Mucosa of rectum (tissue), 2 donors: ENCODE measurements at regions not wholly inside any gene's neighbourhood (a gene's known extent, or its start where the extent isn't known, plus 50 kb on each side); places are given as distances from the start of the nearest gene placed in this dataset.

ENCODE experiments used
- H3K27ac ChIP-seq, 2 donors: one replicate each; pipeline ENCODE4 v1.7.0; 2013; ENCODE audit warnings: inconsistent platforms in 2 of 2, low read depth in 2 of 2, low read length in 2 of 2
- H3K27me3 ChIP-seq, 2 donors: one replicate each; pipeline ENCODE4 v1.7.0; 2013; ENCODE audit warnings: low read length in 2 of 2; ENCODE audit not compliant: control insufficient read depth in 2 of 2, insufficient read depth in 2 of 2
- H3K36me3 ChIP-seq, 2 donors: one replicate each; pipeline ENCODE4 v1.7.0; 2013; ENCODE audit warnings: low read length in 2 of 2; ENCODE audit not compliant: control insufficient read depth in 2 of 2, insufficient read depth in 2 of 2
- H3K4me1 ChIP-seq, 2 donors: one replicate each; pipeline ENCODE4 v1.7.0; 2013; ENCODE audit warnings: low read length in 2 of 2, mild to moderate bottlenecking in 1 of 2; ENCODE audit not compliant: control insufficient read depth in 2 of 2, insufficient read depth in 2 of 2
- H3K4me3 ChIP-seq, 2 donors: one replicate each; pipeline ENCODE4 v1.7.0; 2013; ENCODE audit warnings: low read length in 2 of 2
- H3K9ac ChIP-seq, 2 donors: one replicate each; pipeline ENCODE4 v1.7.0; 2013; ENCODE audit warnings: low read length in 2 of 2, low read depth in 1 of 2, mild to moderate bottlenecking in 1 of 2
- H3K9me3 ChIP-seq, 2 donors: one replicate each; pipeline ENCODE4 v1.7.0; 2013; ENCODE audit warnings: low read length in 2 of 2; ENCODE audit not compliant: control insufficient read depth in 2 of 2
- donor health status: healthy.
- donor health status: Normal muscosa, but diverticular disease.

DNA sequence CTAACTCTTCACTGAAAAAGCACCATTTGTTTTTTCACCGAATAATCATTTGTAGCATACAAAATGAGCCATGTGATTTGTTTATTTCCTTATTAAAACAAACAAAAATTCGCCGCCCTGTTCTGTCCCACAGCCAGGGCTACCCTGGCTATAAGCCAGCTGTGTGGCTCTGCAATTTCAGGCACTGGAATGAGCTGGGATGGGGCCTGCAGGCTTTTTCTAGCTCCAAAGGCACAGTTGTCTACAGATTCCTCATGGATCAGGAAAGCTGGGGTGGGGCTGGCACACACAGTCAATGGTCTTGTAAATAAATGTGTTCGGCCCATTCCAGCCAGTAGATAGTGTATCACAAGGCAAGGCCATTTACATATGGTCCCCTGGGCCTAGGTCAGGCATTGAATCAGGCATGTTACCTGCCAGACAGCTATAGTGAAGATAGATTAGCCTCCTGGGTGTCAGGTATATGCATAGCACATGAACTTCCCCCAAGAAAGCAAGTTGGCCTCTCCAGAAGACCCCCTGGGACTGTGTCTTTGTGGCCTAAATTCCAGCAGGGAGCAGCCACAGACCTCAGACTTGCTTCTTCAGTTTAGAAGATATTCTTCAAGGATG, 608.9 kb downstream of the MAFB start:
- H3K27me3 ChIP-seq: no peaks in the 10 kb centered on the region
- no peaks in the 10 kb centered on the region for H3K36me3 ChIP-seq
- H3K4me1 ChIP-seq: no peaks in the 10 kb centered on the region
- no peak overlapping the region for H3K9ac ChIP-seq
- H3K4me3 ChIP-seq: no peak overlapping the region
- no peak overlapping the region for H3K27ac ChIP-seq
- no peaks in the 10 kb centered on the region for H3K9me3 ChIP-seq

DNA sequence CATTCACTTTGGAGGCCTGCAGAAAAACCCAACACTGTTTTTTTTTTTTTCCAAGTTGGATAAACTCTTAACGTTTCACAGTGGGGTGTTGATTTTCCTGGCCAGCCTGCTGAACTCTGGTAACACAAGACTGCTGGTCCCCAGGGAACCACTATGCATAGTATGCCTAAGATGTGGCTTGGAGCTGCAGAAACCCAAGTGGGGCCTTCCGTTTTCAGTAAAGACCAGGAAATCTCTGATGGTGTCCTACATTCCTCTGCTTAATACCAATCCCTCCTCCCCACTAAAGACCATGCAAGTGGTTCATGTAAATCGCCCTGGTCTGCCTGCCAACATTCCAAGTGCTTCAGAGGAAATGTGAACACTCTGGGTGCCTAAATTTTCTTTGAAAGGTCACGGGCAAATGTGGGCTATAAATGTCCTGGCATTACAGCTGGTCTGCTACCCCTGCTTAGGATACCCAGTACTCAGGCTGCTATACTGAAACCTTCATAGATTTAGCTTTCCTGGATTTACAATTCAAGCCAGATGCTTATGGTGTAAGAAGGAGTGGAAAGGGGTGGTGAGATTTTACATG, 615.4 kb downstream of the MAFB start:
- no peak overlapping the region for H3K9ac ChIP-seq
- H3K4me1 ChIP-seq: no peaks in the 10 kb centered on the region
- H3K9me3 ChIP-seq: no peaks in the 10 kb centered on the region
- H3K27me3 ChIP-seq: no peaks in the 10 kb centered on the region
- H3K36me3 ChIP-seq: no peaks in the 10 kb centered on the region
- H3K4me3 ChIP-seq: no peak overlapping the region
- no peak overlapping the region for H3K27ac ChIP-seq

DNA sequence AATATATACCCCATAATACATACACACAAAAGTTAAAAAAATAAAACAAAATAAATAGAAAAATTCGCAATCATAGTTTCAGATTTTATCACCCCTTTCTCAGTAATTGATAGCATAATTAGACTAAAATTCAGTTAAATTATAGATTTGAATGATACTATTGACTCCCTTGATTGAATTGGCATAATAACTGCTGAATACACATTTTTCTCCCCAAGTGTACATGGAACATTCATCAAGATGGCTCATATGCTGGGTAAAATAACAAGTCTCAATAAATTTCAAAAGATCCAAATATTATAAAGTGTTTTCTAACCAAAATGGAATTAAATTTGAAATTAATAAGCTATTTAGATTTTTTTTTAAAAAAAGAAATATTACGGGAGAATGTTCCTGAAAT, 616.1 kb downstream of the MAFB start:
- Histone ChIP-seq H3K27ac (no peak overlapping the region), H3K4me1 (no peaks in the 10 kb centered on the region), H3K9me3 (no peaks in the 10 kb centered on the region), H3K36me3 (no peaks in the 10 kb centered on the region), H3K4me3 (no peak overlapping the region), H3K9ac (no peak overlapping the region), H3K27me3 (no peaks in the 10 kb centered on the region)

DNA sequence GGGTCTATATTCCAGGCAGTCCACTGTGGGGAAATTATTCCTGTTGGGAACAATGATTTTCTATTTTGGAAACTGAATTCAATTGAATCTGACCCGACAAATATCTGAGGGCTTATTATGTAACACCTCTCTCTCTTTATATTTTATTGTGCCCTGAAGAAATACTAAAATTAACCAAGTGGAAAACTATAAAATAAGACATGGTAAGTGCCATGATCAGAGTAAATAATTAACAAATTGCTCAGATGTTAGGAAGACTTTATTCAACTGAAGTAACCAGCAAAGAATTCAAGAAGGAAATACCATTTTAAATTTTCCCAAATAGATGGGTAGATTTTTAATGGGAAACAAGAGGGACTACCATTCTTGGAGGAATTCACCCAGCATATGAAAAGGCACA, 632.9 kb downstream of the MAFB start:
- no peaks in the 10 kb centered on the region for H3K36me3 ChIP-seq
- no peak overlapping the region for H3K27ac ChIP-seq

DNA sequence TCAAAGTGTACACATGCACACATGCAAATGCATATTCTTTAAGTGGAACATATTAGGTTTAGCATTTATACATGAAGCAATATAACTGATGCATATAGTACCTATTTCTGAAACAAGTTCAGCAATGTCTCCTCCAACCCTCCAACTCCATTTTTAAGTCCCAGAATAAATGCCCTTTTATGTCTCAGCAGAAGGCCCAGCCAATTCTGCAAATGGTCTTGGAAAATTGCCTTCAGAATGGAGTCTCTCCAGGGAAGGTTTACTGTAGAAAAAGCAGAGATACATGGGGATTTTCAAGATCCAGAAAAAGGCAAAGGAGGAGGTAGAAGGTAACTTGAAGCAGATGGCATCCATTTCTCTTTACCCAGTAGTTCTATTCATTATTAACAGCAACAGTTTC, 633.3 kb downstream of the MAFB start:
- H3K9me3 ChIP-seq: no peaks in the 10 kb centered on the region
- no peaks in the 10 kb centered on the region for H3K36me3 ChIP-seq
- no peaks in the 10 kb centered on the region for H3K4me1 ChIP-seq
- no peak overlapping the region for H3K4me3 ChIP-seq
- H3K27me3 ChIP-seq: no peaks in the 10 kb centered on the region
- no peak overlapping the region for H3K27ac ChIP-seq
- no peak overlapping the region for H3K9ac ChIP-seq

More for the DNA sequence above, 632.9 kb downstream of the MAFB start:
- H3K4me1 ChIP-seq: no peaks in the 10 kb centered on the region
- no peak overlapping the region for H3K9ac ChIP-seq
- H3K27me3 ChIP-seq: no peaks in the 10 kb centered on the region
- no peak overlapping the region for H3K4me3 ChIP-seq
- no peaks in the 10 kb centered on the region for H3K9me3 ChIP-seq

DNA sequence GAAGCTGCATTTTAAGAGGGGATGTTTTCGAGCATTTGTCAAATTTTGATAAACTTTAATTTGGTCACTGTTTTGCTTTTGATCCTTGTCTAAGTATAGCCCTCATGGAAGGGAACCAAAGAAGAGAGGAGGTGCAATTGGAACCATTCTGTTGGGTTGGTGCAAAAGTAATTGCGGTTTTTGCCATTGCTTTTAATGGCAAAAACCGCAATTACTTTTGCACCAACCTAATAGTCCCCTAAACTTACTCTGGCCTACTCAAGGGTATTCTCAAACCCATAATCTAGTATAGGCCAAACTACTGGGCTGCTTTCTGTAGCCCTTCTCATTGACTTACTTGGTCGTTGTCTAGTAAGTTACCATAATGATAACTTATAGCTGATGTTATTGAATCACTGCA, 634.7 kb downstream of the MAFB start:
- Histone ChIP-seq H3K4me1 (no peaks in the 10 kb centered on the region), H3K9me3 (no peaks in the 10 kb centered on the region), H3K27me3 (no peaks in the 10 kb centered on the region), H3K27ac (no peak overlapping the region), H3K36me3 (no peaks in the 10 kb centered on the region), H3K9ac (no peak overlapping the region), H3K4me3 (no peak overlapping the region)

DNA sequence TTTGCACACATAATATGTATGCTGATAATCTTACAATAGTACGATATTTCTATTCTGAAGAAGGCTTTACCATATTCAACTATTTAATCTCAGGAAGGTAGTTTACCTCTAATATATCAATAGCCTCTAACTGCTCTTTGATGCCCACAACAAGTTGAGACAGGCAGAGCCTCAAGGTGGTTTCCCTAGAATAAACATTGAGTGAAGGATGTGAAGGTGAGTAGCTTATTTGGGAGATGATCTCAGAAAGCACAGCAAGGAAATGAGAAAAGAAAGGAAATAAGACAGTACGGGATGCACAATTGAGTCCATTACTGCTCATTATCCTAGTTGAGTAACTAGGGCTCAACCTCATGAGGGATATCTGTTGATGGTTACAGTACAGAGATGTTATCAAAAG, 638.4 kb downstream of the MAFB start:
- no peaks in the 10 kb centered on the region for H3K27me3 ChIP-seq
- H3K4me1 ChIP-seq: no peaks in the 10 kb centered on the region
- no peaks in the 10 kb centered on the region for H3K36me3 ChIP-seq
- H3K9me3 ChIP-seq: no peaks in the 10 kb centered on the region
- H3K9ac ChIP-seq: no peak overlapping the region
- no peak overlapping the region for H3K4me3 ChIP-seq
- H3K27ac ChIP-seq: no peak overlapping the region

DNA sequence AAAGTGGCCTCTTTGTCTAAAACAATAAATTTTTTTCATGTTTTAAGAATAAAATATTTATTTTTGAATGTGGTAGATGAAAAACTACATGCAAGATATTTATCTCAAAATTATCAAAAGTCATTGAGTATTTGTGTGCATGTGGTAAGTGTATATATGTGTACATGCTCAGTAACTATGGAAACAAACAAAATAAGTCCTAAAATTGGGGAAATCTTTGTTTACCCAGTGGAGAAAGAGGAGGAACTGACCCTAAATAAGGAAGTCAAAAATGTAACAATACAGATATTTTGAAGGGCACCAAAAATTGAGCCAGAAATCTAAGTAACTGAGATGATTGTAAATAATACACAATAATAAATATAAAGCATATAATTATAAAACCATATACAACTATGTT, 639.2 kb downstream of the MAFB start:
- Histone ChIP-seq H3K36me3 (no peaks in the 10 kb centered on the region), H3K9ac (no peak overlapping the region), H3K9me3 (no peaks in the 10 kb centered on the region), H3K4me3 (no peak overlapping the region), H3K27ac (no peak overlapping the region), H3K4me1 (no peaks in the 10 kb centered on the region), H3K27me3 (no peaks in the 10 kb centered on the region)

DNA sequence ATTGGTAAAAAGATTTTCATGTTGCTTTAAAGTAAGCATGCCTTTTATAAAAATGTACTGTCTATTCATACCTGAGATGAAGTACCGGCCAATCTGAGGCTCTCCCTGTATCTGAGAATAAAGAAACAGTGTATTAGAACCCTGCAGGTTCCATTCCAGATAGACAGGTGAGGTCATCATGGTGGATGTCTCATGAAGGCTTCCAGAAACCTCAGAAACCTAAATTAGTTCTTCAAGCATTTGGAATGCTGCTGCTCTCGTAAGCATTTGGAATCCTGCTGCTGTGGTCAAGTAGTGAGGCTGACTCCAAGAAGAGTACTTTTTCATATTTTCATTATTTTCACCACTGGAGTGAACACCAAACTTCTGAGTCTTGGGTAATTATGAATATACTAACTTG, 642.3 kb downstream of the MAFB start:
- H3K9me3 ChIP-seq: no peaks in the 10 kb centered on the region
- no peaks in the 10 kb centered on the region for H3K36me3 ChIP-seq
- no peak overlapping the region for H3K9ac ChIP-seq
- no peak overlapping the region for H3K4me3 ChIP-seq
- H3K4me1 ChIP-seq: no peaks in the 10 kb centered on the region
- no peaks in the 10 kb centered on the region for H3K27me3 ChIP-seq
- no peak overlapping the region for H3K27ac ChIP-seq

DNA sequence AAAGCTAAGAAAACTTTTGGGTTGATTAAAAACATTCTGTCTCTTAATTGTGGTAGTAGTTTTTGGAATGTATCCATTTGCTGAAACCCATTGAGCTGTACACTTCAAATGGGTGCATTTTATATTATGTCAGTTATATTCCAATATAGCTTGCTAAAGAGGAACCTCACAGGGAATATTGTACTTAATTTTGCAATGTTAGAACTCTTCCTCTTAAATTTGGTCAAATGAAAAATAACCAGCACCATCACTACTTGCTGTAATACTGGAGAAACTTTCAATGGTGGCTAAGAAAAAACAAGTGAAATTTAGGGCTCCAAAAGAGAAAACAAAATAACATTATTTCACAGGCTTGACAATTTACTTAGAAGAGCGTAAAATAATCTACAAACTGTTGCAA, 651.5 kb downstream of the MAFB start:
- Histone ChIP-seq H3K9me3 (no peaks in the 10 kb centered on the region), H3K27me3 (no peaks in the 10 kb centered on the region), H3K9ac (no peak overlapping the region), H3K4me3 (no peak overlapping the region), H3K36me3 (no peaks in the 10 kb centered on the region), H3K4me1 (no peaks in the 10 kb centered on the region), H3K27ac (no peak overlapping the region)

DNA sequence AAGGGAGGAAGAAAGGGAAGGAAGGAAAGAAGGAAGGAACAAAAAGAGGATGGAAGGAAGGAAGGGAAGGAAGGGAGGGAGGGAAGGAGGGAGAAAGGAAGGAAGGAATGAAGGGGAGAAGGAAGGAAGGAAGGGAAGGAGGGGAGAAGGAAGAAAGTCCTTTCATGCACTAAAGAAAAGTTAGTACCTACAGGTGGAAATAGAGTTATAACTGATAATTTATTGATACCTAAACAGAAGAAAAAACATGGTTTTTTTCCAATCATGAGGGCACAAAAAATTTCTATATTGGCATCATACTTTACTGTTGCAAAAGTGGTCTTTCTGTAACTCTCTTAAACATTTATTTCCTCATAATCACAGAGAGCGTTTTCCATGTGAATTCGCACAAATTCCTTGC, 659.4 kb downstream of the MAFB start:
- H3K27ac ChIP-seq: no peak overlapping the region
- no peaks in the 10 kb centered on the region for H3K27me3 ChIP-seq
- H3K36me3 ChIP-seq: no peaks in the 10 kb centered on the region
- no peaks in the 10 kb centered on the region for H3K4me1 ChIP-seq
- no peaks in the 10 kb centered on the region for H3K9me3 ChIP-seq
- H3K9ac ChIP-seq: no peak overlapping the region
- H3K4me3 ChIP-seq: no peak overlapping the region
